Dermis blood vessel endothelial cell (primary cell): ENCODE measurements at regions not wholly inside any gene's neighbourhood (a gene's known extent, or its start where the extent isn't known, plus 50 kb on each side); places are given as distances from the start of the nearest gene placed in this dataset.
A peak's percentile ranks its signal among the peaks of the same experiment; 100 is the strongest.

Source experiments
- DNase-seq: peaks from one replicate; pipeline ENCODE4 v3.0.0; 2010

DNA sequence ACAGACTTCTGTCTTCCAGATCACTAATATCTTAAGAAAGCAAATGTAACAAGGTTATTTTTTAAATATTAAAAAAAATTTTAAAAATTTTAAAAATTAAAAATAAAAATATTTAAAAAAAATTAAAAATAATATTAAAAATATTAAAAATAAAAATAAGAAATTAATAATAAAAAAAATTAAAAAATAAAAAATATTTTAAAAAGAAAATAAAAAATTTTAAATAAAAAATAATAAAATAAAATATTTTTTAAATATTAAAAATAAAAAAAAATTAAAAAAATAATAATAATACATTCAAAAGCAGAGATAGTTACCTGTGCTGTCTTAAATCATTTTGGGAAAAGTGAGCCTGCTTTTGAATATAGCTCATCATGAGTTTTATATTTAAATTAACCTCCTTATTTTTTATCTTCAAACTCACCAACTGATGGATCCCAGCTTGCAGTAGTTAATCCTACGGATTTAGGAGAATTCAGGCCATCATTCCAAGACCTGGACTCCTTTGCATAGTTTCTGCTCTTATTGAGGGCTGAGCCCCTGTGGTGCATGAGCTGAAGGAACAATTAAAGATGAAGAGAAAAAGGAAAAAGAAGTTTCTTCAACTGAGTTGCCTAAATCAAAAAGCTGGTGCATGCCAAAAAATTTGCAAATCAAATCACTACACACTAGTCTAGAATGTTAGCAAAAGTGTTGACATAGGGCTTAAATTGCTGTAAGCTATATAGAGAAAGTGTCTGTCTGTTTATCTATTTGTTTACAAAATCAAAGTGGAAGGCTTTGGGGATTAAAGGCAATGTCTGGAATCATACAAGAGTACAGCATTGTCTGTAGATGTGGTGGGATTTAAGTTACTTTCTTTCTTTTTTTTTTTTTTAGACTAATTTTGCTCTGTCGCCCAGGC is 50.5 kb upstream of the ZNF438 start:
- DNase-seq = no peak

DNA sequence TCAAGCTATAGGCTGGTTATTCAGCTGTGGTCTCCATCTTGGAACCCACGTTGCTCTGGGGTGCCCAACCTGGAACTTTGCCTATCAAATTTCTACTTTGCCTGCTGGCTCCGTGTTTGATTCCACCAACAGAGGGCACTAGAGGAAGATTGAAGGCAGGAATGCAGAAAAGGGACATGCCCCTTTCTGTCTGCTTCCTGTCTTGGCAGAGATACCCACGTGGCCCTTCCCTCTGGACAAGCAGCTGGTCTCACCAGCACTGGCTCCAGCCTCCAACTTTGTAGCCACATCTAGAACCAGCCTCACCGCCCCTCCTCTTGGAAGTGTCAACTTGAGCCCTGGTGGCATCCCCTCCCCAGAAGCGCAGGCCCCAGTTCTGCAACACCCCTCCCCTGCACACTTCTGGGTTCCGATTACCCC is 52.1 kb upstream of the ZNF438 start:
- peak; percentile 62 for DNase-seq

DNA sequence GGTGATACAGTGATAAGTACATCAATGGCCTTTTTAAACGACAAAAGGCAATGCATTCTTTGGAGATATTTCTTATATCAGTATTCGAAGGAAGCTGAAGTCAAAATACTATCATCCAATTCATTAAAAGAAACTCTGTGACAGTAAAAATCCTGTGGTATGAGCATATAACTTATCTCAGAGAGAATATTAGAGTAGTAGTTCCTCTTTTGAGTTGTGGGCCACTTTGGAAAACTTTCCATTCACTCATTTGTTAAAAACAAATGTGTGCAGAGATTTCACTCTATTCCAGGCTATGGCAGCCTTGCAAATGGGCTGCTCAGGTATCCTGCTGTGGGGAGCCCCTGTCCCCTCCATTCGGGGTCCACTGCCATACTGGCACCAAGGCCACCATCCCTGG is 55.3 kb upstream of the ZNF438 start:
- no peak for DNase-seq

DNA sequence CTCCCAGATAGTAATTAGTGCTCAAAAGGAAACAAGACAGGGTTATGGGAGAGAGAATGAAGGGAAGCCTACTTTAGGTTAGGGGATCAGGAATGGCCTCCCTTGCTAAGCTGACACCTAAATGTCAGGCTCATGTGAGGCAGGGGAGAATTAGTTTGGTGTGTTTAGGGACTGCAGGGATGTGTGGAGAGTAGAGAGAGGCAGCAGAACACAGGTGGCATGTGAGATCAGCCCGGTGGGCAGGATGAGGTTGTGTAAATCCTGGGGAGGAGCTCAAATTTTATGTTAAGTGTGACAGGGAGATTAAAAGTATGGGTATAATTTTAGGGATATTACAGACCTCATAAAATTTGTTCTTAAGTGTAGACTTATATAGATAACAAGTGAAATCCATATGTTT is 56.2 kb upstream of the ZNF438 start:
- no peak for DNase-seq

DNA sequence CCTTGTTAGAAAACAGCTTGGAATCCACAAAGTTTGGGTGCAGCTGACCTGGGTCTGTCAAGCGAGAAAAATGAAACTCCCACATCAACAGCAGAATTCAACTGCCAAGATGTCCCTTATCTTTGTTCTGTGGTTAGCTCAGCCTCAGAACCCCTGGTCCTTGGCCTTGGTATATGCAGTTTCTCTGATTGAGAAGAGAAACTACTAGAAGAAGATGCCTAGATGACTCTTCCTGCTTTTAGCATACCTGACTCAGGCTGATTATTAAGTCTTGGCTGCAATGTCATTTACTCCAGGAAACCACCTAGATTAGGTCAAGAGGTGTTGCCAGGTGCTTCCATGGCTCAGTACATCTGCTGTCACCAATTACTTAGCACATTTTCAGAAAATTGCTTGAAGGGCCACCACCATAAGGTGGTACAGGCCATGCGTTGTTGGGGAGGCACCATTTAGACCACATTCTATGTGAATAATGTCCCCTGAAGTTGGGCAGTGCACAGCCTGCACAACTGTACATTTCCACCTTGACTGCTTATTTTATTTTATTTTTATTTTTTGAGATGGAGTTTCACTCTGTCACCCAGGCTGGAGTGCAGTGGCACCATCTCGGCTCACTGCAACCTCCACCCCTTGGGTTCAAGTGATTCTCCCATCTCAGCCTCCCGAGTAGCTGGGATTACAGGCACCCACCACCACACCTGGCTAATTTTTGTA is 59.4 kb upstream of the ZNF438 start:
- no peak for DNase-seq

DNA sequence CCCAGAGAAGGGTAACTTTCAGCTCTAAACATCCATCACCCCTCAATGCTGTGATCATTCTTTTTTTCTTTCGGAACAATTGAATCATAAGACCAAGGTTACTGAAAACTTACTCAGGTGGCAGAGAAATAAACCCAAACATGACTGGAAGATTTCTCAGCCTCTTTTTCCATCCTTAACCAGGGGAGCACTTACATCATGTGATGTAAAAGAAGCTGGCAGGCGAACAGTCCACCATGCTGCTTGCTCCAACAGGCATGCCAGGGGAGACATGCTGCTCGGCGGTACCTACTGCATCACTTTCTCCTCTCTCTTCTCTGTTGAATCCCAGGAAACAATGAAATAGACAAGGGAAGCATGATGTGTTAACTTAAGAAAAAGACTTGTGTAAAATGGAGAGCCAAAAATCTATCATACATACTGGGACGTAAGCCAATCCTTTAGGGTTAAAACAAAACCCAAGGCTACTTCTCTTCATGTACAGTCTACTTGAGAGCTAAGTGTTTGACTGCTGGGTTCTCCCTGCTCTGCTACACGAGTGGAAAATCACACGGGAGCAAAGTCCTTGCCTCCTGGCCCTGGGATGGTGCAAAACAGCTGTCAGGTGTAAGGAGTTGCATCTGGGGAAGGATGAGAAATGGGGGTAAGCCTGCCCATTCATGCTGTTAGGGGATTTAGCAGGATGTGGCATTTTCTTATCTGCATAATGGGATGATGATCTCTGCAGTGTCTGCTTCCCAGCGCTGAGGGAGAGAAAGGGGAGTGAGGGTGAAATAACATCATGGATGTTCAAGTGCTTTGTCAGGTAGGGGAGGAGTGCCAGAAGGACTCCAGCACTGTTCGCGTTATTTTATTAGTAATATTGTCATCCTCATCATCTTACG is 64.3 kb upstream of the ZNF438 start:
- no peak for DNase-seq

DNA sequence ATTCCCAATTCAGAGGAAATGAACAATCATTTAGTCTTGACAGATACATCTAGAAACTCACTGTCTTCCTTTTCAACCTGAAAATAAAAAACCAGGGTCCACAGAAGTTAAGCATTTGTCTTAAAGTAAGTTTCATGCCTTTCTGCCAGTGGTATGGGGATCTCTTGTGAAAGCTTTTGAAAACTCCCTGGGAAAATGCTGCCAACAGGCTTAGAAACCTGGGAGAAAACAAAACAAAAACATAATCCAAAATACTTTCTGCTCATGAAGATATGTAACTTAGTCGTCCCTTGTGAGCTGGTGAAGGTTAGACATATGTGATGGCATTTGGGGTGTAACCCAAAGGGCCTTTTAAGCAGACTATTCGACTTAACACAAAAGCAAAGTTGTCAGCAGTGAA is 66.4 kb upstream of the ZNF438 start:
- DNase-seq = no peak

DNA sequence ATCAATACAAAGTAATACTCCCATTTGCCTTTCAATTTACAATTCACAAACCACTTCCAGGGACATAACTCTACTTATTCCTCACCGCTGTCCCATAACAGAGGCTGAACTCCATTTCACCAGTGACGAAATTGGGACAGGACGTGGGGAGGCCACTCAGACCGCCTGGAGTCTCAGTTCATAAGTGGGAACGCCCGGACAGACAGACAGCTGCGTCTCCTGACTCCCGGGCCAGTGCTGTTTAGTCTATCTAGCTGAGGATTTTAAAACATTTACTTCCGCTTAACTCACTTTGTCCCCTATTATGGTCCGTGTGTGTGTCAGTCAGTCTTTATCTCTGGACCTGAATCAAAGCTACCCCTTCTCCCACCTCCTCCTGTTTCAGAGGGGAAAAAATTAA is 67.4 kb upstream of the ZNF438 start:
- DNase-seq = no peak

DNA sequence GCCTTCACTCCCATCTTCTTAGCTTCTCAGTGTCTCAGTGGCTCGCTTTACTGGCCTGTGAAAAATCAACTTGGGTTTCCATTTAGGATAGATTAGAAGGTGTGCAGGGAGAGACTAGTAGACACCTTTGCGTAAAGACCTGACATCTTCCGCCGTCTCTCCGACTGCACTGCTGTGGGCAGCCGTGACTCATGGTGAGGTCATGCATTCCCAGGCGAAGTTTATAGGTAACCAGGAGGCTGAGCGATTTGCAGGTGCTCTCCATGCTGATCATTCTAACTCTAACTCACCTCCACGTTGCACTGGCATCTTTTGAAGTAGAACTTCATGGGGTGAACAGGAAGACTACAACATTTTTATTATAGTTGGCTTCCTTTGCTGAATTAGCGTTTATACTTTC is 68.0 kb upstream of the ZNF438 start:
- DNase-seq = peak; percentile 3

DNA sequence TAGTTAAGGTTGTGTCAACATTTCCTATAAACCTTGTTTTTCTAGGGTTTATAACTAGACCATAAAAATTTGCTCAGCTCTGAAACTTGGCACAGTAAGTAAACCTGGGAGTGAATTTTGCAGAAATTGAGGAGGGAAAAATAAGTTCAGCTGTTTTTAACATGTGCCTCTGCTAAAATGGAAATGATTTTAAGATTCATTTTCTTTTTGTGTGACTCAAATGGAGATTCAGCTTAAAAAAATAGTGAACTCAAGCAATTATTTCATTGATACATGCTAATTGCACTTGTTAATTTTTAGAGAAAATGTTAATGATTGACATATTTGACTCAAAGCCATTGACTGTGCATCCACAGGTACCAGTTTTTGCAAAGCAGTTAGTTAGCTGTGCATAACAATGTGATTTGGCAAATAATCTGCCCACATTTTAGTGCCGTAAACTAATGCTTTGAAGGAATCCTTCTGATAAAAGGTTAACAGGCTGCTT is 68.5 kb upstream of the ZNF438 start:
- no peak for DNase-seq

DNA sequence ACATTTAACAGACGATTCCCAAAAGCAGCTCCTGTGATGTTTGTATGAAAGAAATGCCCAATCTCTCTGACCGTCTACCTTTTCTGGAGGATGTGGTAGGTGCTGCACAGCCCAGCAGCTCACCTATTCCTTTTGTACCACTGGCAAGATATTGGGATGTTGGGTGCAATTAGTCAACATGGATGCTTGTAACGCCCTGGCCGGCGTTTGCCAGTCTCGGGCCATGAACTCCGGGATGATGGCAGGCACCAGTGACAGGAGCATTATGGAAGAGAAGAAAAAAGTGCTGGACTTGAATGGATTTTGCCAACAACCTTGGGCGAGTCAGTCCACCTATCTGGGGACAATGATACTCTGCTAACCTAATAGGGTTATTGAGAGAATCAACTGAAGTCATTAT is 69.0 kb upstream of the ZNF438 start:
- DNase-seq = no peak

DNA sequence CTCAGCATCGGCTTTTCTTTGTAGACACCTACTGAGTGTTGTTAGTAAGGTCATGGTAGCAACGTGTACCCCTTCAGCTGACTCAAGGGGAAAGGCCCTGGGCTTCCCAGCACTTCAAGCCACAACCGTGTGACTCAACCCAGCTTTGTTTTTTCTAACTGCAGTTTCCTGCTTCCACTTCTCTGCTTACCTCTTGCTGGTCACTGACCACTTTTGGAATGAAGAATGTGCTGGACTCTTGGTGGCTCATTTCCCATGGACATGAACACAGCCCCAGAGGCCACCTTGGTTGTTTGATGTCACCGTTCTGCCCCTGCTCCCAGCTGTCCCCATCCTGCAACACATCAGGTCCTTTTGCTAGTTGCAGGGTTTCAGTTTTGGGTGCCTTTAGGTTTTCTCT is 69.5 kb upstream of the ZNF438 start:
- peak; percentile 76 for DNase-seq

DNA sequence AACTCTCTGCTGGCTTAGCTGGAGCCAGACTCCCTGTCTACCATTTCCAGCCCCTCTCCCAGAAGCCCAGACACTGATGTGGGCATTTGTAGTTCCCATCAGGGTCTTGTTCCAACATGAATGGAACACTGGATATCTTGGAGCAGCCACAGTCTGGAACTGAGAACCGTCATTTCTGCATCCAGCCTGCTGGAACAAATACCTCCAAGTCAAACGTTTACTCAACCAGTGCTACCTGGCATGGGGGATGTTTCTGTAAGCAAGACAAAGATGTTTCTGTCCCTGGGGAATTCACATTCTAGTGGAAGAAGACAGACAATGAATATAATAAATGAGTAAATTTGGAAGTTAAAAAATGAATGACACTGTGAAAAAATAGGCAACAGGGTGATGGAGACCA is 70.8 kb upstream of the ZNF438 start:
- no peak for DNase-seq

DNA sequence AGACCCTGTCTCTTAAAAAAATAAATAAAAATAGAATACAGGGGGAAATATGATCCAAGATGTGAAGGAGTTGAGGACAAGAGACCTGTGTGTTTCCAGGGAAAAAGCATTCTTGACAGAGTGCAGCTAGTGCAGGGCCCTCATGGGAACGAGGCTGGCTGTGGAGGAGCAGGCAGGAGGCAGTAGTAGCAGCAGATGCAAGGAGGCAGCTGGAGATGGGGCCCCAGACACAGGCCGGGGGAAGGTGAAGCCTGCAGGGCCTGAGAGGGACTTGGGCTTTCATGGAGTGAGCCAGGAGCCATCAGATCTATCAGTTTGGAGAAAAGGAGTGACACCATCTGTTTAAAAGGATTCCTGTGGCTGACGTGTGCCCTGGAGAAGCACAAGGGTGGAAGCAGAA is 71.4 kb upstream of the ZNF438 start:
- no peak for DNase-seq

DNA sequence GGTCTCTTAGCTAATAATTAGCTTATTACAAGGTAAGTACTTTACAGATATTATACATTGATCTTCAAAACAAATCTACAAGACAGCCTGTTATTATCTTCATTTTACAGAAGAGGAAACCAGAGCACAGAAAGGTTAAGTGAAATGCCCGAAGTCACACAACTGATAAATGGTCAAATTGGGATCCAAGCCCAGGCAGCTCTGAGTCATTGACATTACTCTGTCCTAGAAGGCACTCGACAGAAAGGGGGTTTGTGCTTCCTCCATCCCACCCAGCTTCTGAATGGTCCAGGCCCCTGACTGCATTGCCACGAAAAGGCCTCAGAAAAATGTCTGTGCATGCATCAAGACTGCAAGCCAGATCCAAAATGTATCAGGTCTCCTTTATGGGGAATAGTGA is 81.3 kb upstream of the ZNF438 start:
- peak; percentile 38 for DNase-seq

DNA sequence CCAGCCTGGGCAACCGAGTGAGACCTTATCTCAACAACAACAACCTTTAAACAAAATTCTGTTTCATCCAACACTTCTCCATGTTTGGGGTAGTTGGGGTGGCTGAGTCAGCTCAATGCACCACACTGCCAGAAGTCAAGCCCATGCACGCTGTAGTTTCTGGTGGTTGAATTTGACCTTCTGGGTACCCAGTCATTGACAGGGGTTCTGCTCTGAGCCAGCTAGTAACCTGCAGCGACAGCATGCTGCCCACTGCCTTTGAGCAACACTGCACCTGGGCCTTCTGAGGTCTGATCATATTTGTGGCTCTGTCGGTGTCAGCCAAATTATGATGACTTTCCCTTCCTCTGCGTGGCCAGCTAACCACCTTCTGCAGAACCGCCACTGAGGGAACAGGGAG is 84.6 kb upstream of the ZNF438 start:
- no peak for DNase-seq

DNA sequence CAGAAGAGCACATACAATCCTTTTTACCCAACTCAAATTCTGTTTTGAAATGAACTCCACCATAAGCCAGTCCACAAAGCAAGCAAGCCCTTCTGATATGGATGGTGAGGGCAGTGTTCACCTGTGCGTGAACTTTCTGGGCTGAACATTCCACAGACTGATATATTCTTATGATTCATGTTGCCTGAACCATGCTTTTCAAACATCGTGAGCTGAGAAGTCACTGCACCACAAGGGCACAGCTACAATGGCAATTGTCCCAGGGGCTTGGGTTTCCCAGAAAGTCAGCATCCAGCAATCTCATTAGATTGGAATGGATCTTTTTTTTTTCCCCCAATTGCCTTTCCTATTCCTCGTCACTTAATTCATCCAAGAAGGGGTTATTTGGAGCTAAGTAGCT is 86.9 kb upstream of the ZNF438 start:
- DNase-seq = no peak

DNA sequence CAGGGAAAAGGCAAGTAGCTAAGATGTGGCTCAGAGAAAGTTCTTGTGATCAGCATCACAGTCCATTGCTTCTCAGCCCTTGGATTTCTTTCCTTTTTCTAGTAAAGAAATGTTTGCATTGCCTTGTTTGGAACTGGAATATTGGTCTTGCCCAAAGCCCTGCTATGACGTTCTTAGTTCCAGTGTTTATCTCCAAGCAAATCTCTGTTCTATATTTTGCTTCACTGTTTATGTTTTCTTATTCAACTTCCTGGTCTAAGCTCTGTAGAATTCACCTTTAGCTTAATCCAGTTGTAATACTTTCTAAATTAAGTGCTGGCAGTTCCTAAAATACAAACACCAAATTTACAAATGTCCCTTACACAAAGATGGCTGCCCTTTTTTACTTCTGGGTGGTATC is 88.7 kb upstream of the ZNF438 start:
- DNase-seq = no peak

DNA sequence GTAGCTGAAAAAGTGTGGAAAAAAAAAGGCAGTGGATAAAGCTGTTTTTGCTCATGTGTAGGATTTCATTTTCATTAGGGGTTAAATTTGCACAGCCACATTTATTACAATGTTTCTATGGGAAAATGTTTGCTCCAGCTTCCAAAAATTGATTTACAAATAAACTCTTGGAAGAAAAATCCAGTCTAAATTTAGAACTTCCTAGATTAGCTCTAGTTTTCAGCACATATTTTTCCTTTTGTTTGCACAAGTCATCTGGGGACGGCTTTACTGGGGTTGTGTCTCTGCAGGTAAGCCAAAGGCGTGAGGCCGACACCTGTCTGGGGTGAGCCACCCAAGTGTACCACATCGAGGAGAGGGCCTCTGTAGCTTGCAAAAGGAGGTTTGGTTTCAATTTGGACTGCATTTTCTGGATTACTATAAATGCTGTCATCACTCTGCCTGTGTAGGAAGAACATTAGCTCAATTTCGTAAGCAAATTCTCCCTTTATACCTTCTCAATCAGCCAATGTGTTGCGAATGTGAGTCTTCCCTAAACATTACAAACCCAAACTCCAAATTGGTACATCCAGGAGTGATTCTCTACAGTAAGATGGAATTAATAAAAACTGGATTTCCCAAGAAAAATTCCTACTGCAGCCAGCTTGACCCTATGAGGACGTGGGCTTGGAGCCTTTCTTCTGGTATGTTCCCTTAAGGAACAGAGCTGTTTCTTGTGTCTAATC is 89.5 kb upstream of the ZNF438 start:
- no peak for DNase-seq

DNA sequence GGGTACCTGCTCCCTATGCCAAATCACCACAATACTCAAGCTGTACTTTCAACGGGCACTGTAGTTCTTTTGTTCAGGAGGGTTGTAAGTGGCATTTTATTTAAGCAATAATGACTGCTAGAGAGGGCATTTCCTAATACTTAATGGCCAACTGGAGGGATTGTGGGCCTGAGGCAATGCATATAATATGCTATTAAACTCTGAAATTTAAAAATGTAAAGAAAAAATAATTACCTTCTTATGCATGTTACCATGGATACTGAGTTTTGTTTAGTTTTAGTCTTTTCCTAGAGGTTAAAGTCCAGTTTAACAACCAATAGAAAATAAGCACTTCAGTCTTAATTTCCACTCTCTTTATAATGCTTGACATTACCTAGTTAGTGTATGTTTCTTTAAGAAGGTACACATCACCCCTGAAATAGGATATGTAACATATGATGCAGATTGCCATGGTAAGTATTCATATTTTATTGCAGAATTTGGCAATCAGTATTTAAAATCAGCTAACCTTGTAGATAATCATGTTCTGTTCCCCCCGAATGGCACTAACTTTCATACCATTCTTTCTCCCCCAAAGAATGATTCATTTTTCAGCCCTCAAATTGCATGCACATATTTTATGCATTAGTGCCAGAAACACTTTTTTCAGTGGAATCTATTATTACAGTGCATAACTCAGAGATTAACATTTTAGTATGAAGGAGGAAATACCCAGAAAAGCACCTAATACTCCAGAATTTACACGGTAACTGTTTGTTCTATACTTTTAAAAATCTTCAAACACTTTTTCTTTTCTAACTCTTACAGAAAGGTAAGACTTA is 90.3 kb upstream of the ZNF438 start:
- DNase-seq = no peak

DNA sequence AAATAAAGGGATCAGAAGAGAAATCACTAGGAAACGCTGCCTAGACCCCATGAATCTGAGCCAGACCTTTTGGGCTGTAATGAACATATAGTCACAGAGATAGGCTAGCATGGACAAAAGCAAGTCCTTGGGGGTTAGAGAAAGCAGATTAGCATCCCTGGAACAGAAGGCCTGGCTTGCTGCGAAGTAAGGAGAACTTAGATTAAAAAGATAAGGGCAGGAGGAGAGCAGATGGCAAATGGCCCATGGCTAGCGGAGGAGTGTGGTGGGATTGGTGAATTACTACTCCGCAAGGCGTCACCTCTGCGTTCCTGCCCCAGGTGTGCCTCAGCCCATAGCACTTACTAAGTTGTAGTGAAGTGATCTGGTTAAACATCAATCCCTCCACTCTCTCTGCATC is 92.3 kb upstream of the ZNF438 start:
- DNase-seq = no peak

DNA sequence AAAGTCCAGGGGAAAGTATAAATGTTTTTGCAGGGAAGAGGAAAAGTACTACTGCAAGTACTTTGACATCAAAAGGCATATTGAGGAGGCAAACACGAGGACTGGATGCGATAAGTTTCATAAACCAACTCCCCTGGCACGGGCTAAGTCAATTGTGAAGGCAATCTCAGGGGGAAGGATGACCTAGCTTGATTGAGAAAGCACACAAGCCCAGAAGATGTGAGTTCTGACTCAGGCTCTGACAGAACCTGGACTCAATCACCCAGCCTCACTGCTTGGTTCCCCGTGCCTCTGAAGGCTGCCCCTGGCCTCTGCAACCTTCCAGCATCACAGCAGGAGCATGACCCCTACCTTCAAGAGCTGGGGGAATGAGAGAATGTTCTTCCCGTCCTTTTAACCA is 93.2 kb upstream of the ZNF438 start:
- DNase-seq = no peak
